ENCODE measurements at regions not wholly inside any gene's neighbourhood (a gene's known extent, or its start where the extent isn't known, plus 50 kb on each side); places are given as distances from the start of the nearest gene placed in this dataset.

GRCh38 chr4:125062115-125063050, 252.4 kb upstream of the FAT4 start:
- no peak for DNase-seq (ENCODE audit: low read depth)

- DNase-seq (ENCODE audit: low read depth) = no peak
Measured at GRCh38 chr4:125060376-125060775, 254.4 kb upstream of the FAT4 start.

- peak; percentile 24 for DNase-seq (ENCODE audit: low read depth)
Measured at GRCh38 chr4:125049711-125050110, 265.0 kb upstream of the FAT4 start.

- peak; percentile 16 for DNase-seq (ENCODE audit: low read depth)
Measured at GRCh38 chr4:125045311-125045710, 269.4 kb upstream of the FAT4 start.

GRCh38 chr4:125044886-125045285, 269.9 kb upstream of the FAT4 start:
- no peak for DNase-seq (ENCODE audit: low read depth)

GRCh38 chr4:125043486-125043885, 271.3 kb upstream of the FAT4 start:
- DNase-seq (ENCODE audit: low read depth) = no peak

- no peak for DNase-seq (ENCODE audit: low read depth)
Measured at GRCh38 chr4:125042041-125042440, 272.7 kb upstream of the FAT4 start.

- no peak for DNase-seq (ENCODE audit: low read depth)
Measured at GRCh38 chr4:125041372-125041930, 273.3 kb upstream of the FAT4 start.

GRCh38 chr4:125039550-125039949, 275.2 kb upstream of the FAT4 start:
- DNase-seq (ENCODE audit: low read depth) = no peak

- no peak for DNase-seq (ENCODE audit: low read depth)
Measured at GRCh38 chr4:125022855-125023501, 291.8 kb upstream of the FAT4 start.

- DNase-seq (ENCODE audit: low read depth) = no peak
Measured at GRCh38 chr4:125021189-125021588, 293.6 kb upstream of the FAT4 start.

- DNase-seq (ENCODE audit: low read depth) = no peak
Measured at GRCh38 chr4:125020089-125021034, 294.4 kb upstream of the FAT4 start.

- no peak for DNase-seq (ENCODE audit: low read depth)
Measured at GRCh38 chr4:125016892-125017299, 297.9 kb upstream of the FAT4 start.

- DNase-seq (ENCODE audit: low read depth) = no peak
Measured at GRCh38 chr4:125013891-125014290, 300.9 kb upstream of the FAT4 start.

- DNase-seq (ENCODE audit: low read depth) = no peak
Measured at GRCh38 chr4:125011646-125012045, 299.1 kb upstream of the ANKRD50 start.

- DNase-seq (ENCODE audit: low read depth) = no peak
Measured at GRCh38 chr4:125010796-125011503, 298.4 kb upstream of the ANKRD50 start.

GRCh38 chr4:125008676-125009075, 296.1 kb upstream of the ANKRD50 start:
- no peak for DNase-seq (ENCODE audit: low read depth)

GRCh38 chr4:125004676-125005075, 292.1 kb upstream of the ANKRD50 start:
- no peak for DNase-seq (ENCODE audit: low read depth)

GRCh38 chr4:125003840-125004239, 291.3 kb upstream of the ANKRD50 start:
- DNase-seq (ENCODE audit: low read depth) = no peak

- no peak for DNase-seq (ENCODE audit: low read depth)
Measured at GRCh38 chr4:124997991-124998390, 285.5 kb upstream of the ANKRD50 start.

- DNase-seq (ENCODE audit: low read depth) = no peak
Measured at GRCh38 chr4:124997124-124997523, 284.6 kb upstream of the ANKRD50 start.
